Panc1 (cell line): ENCODE measurements at regions not wholly inside any gene's neighbourhood (a gene's known extent, or its start where the extent isn't known, plus 50 kb on each side); places are given as distances from the start of the nearest gene placed in this dataset.

Source experiments
- ATAC-seq: fragments of 200-7000 bp; cut with Tn5 transposase; 2 replicates; pipeline ENCODE4 v1.9.1; 2020; ENCODE audit warnings: mild to moderate bottlenecking, moderate library complexity
- BruUV-seq: library from RNA; stranded (reverse); fragments of 400-500 nt; replicated peaks from 2 replicates; lab custom pipeline; 2021; lab: Mats Ljungman, UMichigan
- CTCF ChIA-PET: fragments of 300-600 bp; sonication (Branson Sonifier 250); formaldehyde crosslinking; loops from one replicate; lab custom pipeline; 2022; ENCODE audit warnings: antibody characterized with exemption; lab: Charles Lee
- POLR2A ChIA-PET: fragments of 300-600 bp; sonication (Branson Sonifier 250); formaldehyde crosslinking; loops from one replicate; lab custom pipeline; 2022; ENCODE audit warnings: antibody characterized with exemption; lab: Charles Lee
- DNase-seq: peaks from one replicate; pipeline ENCODE4 v3.0.0-alpha.2; 2010; ENCODE audit warnings: low read depth, low spot score
- H3K27ac ChIP-seq: 2 replicates; pipeline ENCODE4 v1.5.1; 2011; ENCODE audit warnings: mild to moderate bottlenecking, low read length, inconsistent platforms
- H3K27me3 ChIP-seq: fragments of 200-500 bp; sonication (Bioruptor generic); 2 replicates; pipeline ENCODE4 v1.6.0; 2014; ENCODE audit warnings: low read length, inconsistent platforms; ENCODE audit not compliant: control insufficient read depth, insufficient read depth
- H3K36me3 ChIP-seq: fragments of 200-500 bp; sonication (Bioruptor generic); 2 replicates; pipeline ENCODE4 v1.5.1; 2014; ENCODE audit warnings: inconsistent platforms, mild to moderate bottlenecking, low read length, moderate library complexity; ENCODE audit not compliant: control insufficient read depth, insufficient read depth
- H3K4me1 ChIP-seq: 2 replicates; pipeline ENCODE4 v1.5.1; 2011; ENCODE audit warnings: inconsistent platforms, mild to moderate bottlenecking, low read length, moderate library complexity; ENCODE audit not compliant: control insufficient read depth, insufficient read depth
- H3K4me3 ChIP-seq, 2 experiments: 2 replicates each; pipeline ENCODE4 v1.5.1; 2011 to 2012; ENCODE audit warnings: low read depth in 2 of 2, low read length in 2 of 2, mild to moderate bottlenecking in 2 of 2, inconsistent platforms in 1 of 2, moderate library complexity in 1 of 2
- H3K9me3 ChIP-seq: fragments of 200-500 bp; sonication (Bioruptor generic); 2 replicates; pipeline ENCODE4 v1.5.1; 2014; ENCODE audit warnings: low read depth, mild to moderate bottlenecking, inconsistent platforms, low read length, moderate library complexity; ENCODE audit not compliant: control insufficient read depth, insufficient read depth
- CTCF ChIP-seq: fragments of 450-650 bp; IDR thresholded peaks from 2 replicates; pipeline ENCODE4 v1.5.1; 2017; ENCODE audit warnings: mild to moderate bottlenecking
- POLR2AphosphoS5 ChIP-seq: IDR thresholded peaks from 2 replicates; pipeline ENCODE4 v1.6.1; 2012; ENCODE audit warnings: mild to moderate bottlenecking, low read depth, low read length, moderate library complexity
- SIN3A ChIP-seq: IDR thresholded peaks from 2 replicates; pipeline ENCODE4 v1.6.1; 2012; ENCODE audit warnings: low read depth, mild to moderate bottlenecking, low read length, moderate library complexity, borderline replicate concordance; ENCODE audit not compliant: insufficient read depth
- TCF7L2 ChIP-seq: IDR thresholded peaks from 2 replicates; pipeline ENCODE4 v1.6.1; 2011; ENCODE audit warnings: mild to moderate bottlenecking, low read depth, low read length, inconsistent platforms
- in situ Hi-C: cut with HindIII; loops from 2 replicates; pipeline ENCODE4 v1.10.0; 2016; ENCODE audit warnings: low sequenced_read_pairs, low pct_unique_long_range_greater_than_20kb
- intact Hi-C: fragments of 100-400 bp; cut with micrococcal nuclease; formaldehyde crosslinking; loops from one replicate; pipeline ENCODE4 v1.10.0; 2022; ENCODE audit not compliant: unreplicated experiment
- TF ChIP-seq, protein P1 (sequence below), 2 experiments: IDR thresholded peaks; 2 replicates each; pipeline ENCODE4 v1.6.1; 2011 to 2012; ENCODE audit warnings: low read depth in 2 of 2, control low read depth in 1 of 2, low read length in 1 of 2, mild to moderate bottlenecking in 1 of 2, moderate library complexity in 1 of 2; ENCODE audit not compliant: insufficient read depth in 1 of 2

GRCh38 chr7:12152196-12152918 is 58.7 kb upstream of the TMEM106B start:
- BruUV-seq = no TSS peak

GRCh38 chr7:12154119-12154518 is 57.0 kb upstream of the TMEM106B start:
- in situ Hi-C loops = no loop called here
- intact Hi-C loops = no loop called here
- Histone ChIP-seq H3K36me3 (no peaks in the 10 kb centered on the region), H3K27ac (peak overlapping the region; percentile 68; the same call in 1 of the 2 replicates), H3K9me3 (peaks cover 19% of the 10 kb centered on the region; the same call in 1 of the 2 replicates), H3K27me3 (no peaks in the 10 kb centered on the region), H3K4me1 (peaks cover 15% of the 10 kb centered on the region; the same call in 1 of the 2 replicates), H3K4me3 (no peak overlapping the region)
- no peak for TF ChIP-seq SIN3A
- TF ChIP-seq POLR2AphosphoS5 = no peak
- no peak for TF ChIP-seq CTCF
- TF ChIP-seq TCF7L2 = no peak
- TF ChIP-seq, protein P1, sequence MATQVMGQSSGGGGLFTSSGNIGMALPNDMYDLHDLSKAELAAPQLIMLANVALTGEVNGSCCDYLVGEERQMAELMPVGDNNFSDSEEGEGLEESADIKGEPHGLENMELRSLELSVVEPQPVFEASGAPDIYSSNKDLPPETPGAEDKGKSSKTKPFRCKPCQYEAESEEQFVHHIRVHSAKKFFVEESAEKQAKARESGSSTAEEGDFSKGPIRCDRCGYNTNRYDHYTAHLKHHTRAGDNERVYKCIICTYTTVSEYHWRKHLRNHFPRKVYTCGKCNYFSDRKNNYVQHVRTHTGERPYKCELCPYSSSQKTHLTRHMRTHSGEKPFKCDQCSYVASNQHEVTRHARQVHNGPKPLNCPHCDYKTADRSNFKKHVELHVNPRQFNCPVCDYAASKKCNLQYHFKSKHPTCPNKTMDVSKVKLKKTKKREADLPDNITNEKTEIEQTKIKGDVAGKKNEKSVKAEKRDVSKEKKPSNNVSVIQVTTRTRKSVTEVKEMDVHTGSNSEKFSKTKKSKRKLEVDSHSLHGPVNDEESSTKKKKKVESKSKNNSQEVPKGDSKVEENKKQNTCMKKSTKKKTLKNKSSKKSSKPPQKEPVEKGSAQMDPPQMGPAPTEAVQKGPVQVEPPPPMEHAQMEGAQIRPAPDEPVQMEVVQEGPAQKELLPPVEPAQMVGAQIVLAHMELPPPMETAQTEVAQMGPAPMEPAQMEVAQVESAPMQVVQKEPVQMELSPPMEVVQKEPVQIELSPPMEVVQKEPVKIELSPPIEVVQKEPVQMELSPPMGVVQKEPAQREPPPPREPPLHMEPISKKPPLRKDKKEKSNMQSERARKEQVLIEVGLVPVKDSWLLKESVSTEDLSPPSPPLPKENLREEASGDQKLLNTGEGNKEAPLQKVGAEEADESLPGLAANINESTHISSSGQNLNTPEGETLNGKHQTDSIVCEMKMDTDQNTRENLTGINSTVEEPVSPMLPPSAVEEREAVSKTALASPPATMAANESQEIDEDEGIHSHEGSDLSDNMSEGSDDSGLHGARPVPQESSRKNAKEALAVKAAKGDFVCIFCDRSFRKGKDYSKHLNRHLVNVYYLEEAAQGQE (IDR thresholded peaks at IDR 0.05; ENCODE audit: insufficient read depth in 1 of 2, low read depth in 2 of 2, low read length in 1 of 2) = no peak
- ChIA-PET POLR2A (no interaction called here), CTCF (no interaction called here)
- no peak for ATAC-seq
- no TSS peak for BruUV-seq
- no peak for DNase-seq

More at GRCh38 chr7:12152196-12152918, 58.7 kb upstream of the TMEM106B start:
- H3K4me1 ChIP-seq = no peaks in the 10 kb centered on the region
- H3K9me3 ChIP-seq = peaks cover 19% of the 10 kb centered on the region; the same call in 1 of the 2 replicates
- ATAC-seq (no peak), DNase-seq (no peak)
- POLR2A ChIA-PET = no interaction called here
- peak overlapping the region; percentile 10; the same call in 1 of the 2 replicates for H3K27ac ChIP-seq
- TF ChIP-seq SIN3A (no peak), CTCF (no peak), TCF7L2 (no peak)
- TF ChIP-seq, protein P1 (IDR thresholded peaks at IDR 0.05; ENCODE audit: insufficient read depth in 1 of 2, low read depth in 2 of 2, low read length in 1 of 2) = no peak
- intact Hi-C loops = no loop called here
- in situ Hi-C loops = no loop called here
- CTCF ChIA-PET = no interaction called here
- H3K27me3 ChIP-seq = no peaks in the 10 kb centered on the region
- no peak overlapping the region for H3K4me3 ChIP-seq
- H3K36me3 ChIP-seq = no peaks in the 10 kb centered on the region
